OCI-LY3 (cell line): ENCODE measurements at regions not wholly inside any gene's neighbourhood (a gene's known extent, or its start where the extent isn't known, plus 50 kb on each side); places are given as distances from the start of the nearest gene placed in this dataset.

Experiments used
- CTCF ChIP-seq: fragments of 200-600, 300-600 bp; sonication (generic); IDR thresholded peaks from 2 replicates; pipeline ENCODE4 v1.5.1; 2014; ENCODE audit warnings: antibody characterized with exemption, low read length, low read depth
- EZH2phosphoT487 ChIP-seq: fragments of 200-600 bp; shearing (Covaris generic); IDR thresholded peaks from 2 replicates; pipeline ENCODE4 v1.6.1; 2018; ENCODE audit warnings: antibody characterized with exemption, mixed run types, low read depth

DNA sequence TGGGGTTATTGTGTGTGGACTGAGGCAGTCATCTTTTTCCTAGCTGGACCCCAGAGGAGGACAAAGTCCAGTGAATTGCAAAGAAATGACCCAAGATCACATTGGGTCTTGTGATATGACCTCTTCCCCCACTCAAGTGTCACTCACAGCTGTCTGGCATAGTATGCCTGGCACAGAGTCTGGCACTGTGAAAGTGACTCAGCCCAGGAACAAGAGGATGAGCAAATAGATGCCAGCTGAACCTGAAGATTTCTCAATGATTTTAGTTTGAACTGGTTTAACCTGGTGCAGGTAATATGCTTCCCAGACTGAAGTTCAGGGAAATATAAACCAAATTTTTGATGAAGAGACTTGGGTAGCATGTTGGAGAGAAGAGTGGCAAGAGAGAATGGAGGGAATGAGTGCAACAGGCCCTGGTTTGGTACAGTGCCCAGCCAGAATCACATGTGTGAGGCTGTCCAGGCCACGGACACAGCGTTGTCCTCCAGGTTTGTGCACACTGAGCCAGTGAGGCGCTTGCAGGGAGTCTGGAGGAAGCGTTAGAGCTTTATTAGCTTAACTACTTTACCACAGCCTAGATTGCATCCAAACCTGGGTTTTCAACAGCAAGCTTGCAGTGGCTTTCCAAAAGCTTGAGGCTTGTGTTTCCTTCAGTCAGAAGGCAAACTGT, 332.9 kb downstream of the NUAK1 start:
- TF ChIP-seq EZH2phosphoT487 (no peak), CTCF (no peak)
